ENCODE measurements at regions not wholly inside any gene's neighbourhood (a gene's known extent, or its start where the extent isn't known, plus 50 kb on each side); places are given as distances from the start of the nearest gene placed in this dataset.
A peak's percentile ranks its signal among the peaks of the same experiment; 100 is the strongest.

- Histone ChIP-seq H3K4me1 (ENCODE audit: low read length) (no peaks in the 10 kb centered on the region), H3K36me3 (replicated peaks; ENCODE audit: low read depth, low read length) (no peaks in the 10 kb centered on the region), H3K4me3 (ENCODE audit: low read length) (no peak overlapping the region), H4K20me1 (ENCODE audit: insufficient read depth, low read length) (no peaks in the 10 kb centered on the region), H3K27ac (ENCODE audit: low read length) (no peak overlapping the region), H3K9me3 (ENCODE audit: insufficient read depth, low read length) (no peaks in the 10 kb centered on the region), H3K4me2 (ENCODE audit: low read length) (no peak overlapping the region), H3K79me2 (ENCODE audit: low read length) (no peaks in the 10 kb centered on the region), H3K9ac (ENCODE audit: low read length) (no peak overlapping the region), H2AFZ (ENCODE audit: low read depth, low read length) (no peak overlapping the region), H3K27me3 (ENCODE audit: low read depth, low read length) (no peaks in the 10 kb centered on the region)
- TF ChIP-seq, protein P1, sequence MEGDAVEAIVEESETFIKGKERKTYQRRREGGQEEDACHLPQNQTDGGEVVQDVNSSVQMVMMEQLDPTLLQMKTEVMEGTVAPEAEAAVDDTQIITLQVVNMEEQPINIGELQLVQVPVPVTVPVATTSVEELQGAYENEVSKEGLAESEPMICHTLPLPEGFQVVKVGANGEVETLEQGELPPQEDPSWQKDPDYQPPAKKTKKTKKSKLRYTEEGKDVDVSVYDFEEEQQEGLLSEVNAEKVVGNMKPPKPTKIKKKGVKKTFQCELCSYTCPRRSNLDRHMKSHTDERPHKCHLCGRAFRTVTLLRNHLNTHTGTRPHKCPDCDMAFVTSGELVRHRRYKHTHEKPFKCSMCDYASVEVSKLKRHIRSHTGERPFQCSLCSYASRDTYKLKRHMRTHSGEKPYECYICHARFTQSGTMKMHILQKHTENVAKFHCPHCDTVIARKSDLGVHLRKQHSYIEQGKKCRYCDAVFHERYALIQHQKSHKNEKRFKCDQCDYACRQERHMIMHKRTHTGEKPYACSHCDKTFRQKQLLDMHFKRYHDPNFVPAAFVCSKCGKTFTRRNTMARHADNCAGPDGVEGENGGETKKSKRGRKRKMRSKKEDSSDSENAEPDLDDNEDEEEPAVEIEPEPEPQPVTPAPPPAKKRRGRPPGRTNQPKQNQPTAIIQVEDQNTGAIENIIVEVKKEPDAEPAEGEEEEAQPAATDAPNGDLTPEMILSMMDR (IDR thresholded peaks at IDR 0.05; ENCODE audit: low read depth, low read length) = no peak
- TF ChIP-seq EZH2phosphoT487 (IDR thresholded peaks at IDR 0.05; ENCODE audit: low read depth) = no peak
Observed at GRCh38 chr12:90111791-90112580, 403.3 kb upstream of the ATP2B1 start.

- no peak overlapping the region for H3K27ac ChIP-seq (ENCODE audit: low read length)
- no peak for TF ChIP-seq EZH2phosphoT487 (IDR thresholded peaks at IDR 0.05; ENCODE audit: low read depth)
- TF ChIP-seq, protein P1 (IDR thresholded peaks at IDR 0.05; ENCODE audit: low read depth, low read length) = no peak
- H3K4me3 ChIP-seq (ENCODE audit: low read length) = no peak overlapping the region
- H3K9me3 ChIP-seq (ENCODE audit: insufficient read depth, low read length) = no peaks in the 10 kb centered on the region
- H3K9ac ChIP-seq (ENCODE audit: low read length) = no peak overlapping the region
- H2AFZ ChIP-seq (ENCODE audit: low read depth, low read length) = no peak overlapping the region
- no peaks in the 10 kb centered on the region for H3K79me2 ChIP-seq (ENCODE audit: low read length)
- H4K20me1 ChIP-seq (ENCODE audit: insufficient read depth, low read length) = no peaks in the 10 kb centered on the region
- H3K4me2 ChIP-seq (ENCODE audit: low read length) = no peak overlapping the region
- no peaks in the 10 kb centered on the region for H3K27me3 ChIP-seq (ENCODE audit: low read depth, low read length)
- no peaks in the 10 kb centered on the region for H3K36me3 ChIP-seq (replicated peaks; ENCODE audit: low read depth, low read length)
- no peaks in the 10 kb centered on the region for H3K4me1 ChIP-seq (ENCODE audit: low read length)
Observed at GRCh38 chr12:90106568-90106967, 397.9 kb upstream of the ATP2B1 start.

DNA sequence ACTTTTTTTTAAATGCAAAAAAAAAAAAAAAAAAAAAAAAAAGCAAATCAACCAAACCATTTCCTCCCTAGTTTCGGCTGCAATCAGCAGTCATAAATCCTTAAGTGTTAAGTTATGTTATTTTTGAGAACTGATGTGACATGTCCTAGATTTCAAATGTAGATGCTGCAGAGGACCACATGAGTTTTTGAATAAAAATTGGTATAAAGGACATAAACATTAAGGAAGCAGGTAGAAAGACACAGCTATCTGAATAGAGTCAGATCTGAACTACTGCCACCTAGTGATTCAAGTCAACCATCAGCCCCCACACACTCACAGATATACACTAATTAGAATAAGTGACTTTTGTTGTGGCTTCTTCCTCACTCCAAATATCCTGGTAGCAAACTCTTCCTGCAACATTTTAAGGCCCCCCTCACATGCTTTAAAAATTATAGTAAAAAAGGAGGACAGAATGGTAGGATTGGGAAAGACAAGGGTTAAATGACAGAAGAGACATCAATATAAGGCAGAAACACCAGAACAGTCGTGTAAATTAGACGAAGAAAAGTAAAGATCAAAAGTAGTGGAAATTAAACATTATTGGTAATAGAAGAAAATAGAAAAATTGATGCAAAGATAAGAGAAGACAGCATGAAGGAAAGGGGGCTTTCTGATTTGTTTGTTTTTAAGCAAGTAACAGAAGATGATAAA, 394.5 kb upstream of the ATP2B1 start:
- Histone ChIP-seq H3K27me3 (ENCODE audit: low read depth, low read length) (no peaks in the 10 kb centered on the region), H2AFZ (ENCODE audit: low read depth, low read length) (no peak overlapping the region), H4K20me1 (ENCODE audit: insufficient read depth, low read length) (no peaks in the 10 kb centered on the region), H3K4me1 (ENCODE audit: low read length) (peaks cover 9% of the 10 kb centered on the region; the same call in 1 of the 2 replicates), H3K9ac (ENCODE audit: low read length) (no peak overlapping the region), H3K9me3 (ENCODE audit: insufficient read depth, low read length) (no peaks in the 10 kb centered on the region), H3K36me3 (replicated peaks; ENCODE audit: low read depth, low read length) (no peaks in the 10 kb centered on the region), H3K27ac (ENCODE audit: low read length) (no peak overlapping the region), H3K79me2 (ENCODE audit: low read length) (no peaks in the 10 kb centered on the region), H3K4me2 (ENCODE audit: low read length) (peak overlapping the region; percentile 33), H3K4me3 (ENCODE audit: low read length) (no peak overlapping the region)
- TF ChIP-seq, protein P1 (IDR thresholded peaks at IDR 0.05; ENCODE audit: low read depth, low read length) = peak; percentile 78
- no peak for TF ChIP-seq EZH2phosphoT487 (IDR thresholded peaks at IDR 0.05; ENCODE audit: low read depth)

DNA sequence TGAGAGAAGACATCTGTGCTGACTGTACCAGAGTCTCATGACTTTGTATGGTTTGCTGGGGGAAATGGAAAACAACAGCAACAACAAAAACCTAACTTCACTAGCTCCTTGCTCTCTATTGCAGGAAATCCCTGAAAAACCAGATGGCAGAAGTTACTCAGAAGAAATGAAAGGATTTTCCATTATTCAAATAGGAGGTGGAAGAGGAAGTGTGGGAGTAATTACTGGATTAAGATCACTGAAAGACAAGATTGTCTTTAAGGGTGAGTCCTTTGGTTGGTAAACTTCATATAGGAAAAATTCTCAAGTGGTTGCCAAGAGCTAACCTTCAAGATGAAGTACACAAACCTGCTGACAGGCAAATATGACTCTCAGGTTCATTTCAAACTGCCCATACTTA, 391.9 kb upstream of the ATP2B1 start:
- H2AFZ ChIP-seq (ENCODE audit: low read depth, low read length) = no peak overlapping the region
- no peaks in the 10 kb centered on the region for H4K20me1 ChIP-seq (ENCODE audit: insufficient read depth, low read length)
- no peaks in the 10 kb centered on the region for H3K27me3 ChIP-seq (ENCODE audit: low read depth, low read length)
- no peaks in the 10 kb centered on the region for H3K9me3 ChIP-seq (ENCODE audit: insufficient read depth, low read length)
- H3K79me2 ChIP-seq (ENCODE audit: low read length) = no peaks in the 10 kb centered on the region
- H3K27ac ChIP-seq (ENCODE audit: low read length) = no peak overlapping the region
- no peak overlapping the region for H3K9ac ChIP-seq (ENCODE audit: low read length)
- H3K4me3 ChIP-seq (ENCODE audit: low read length) = no peak overlapping the region
- H3K36me3 ChIP-seq (replicated peaks; ENCODE audit: low read depth, low read length) = no peaks in the 10 kb centered on the region
- no peak for TF ChIP-seq EZH2phosphoT487 (IDR thresholded peaks at IDR 0.05; ENCODE audit: low read depth)
- TF ChIP-seq, protein P1 (IDR thresholded peaks at IDR 0.05; ENCODE audit: low read depth, low read length) = no peak
- peaks cover 12% of the 10 kb centered on the region; the same call in 1 of the 2 replicates for H3K4me1 ChIP-seq (ENCODE audit: low read length)
- H3K4me2 ChIP-seq (ENCODE audit: low read length) = no peak overlapping the region
